ENCODE measurements at regions not wholly inside any gene's neighbourhood (a gene's known extent, or its start where the extent isn't known, plus 50 kb on each side); places are given as distances from the start of the nearest gene placed in this dataset.
"Not testable (repeated sequence)": the region's sequence is repeated elsewhere in the genome, so short reads cannot be mapped to it uniquely, and the experiment has no call there.

- not testable (repeated sequence) for DNase-seq
These were observed 54.8 kb upstream of the ZNF717 start for GRCh38 chr3:75840160-75840559.

GRCh38 chr3:75850301-75851008 lies 65.1 kb upstream of the ZNF717 start:
- not testable (repeated sequence) for DNase-seq

- no peak for DNase-seq
These were observed 77.8 kb upstream of the ZNF717 start for GRCh38 chr3:75863130-75863529.

GRCh38 chr3:75863878-75864277 lies 78.5 kb upstream of the ZNF717 start:
- no peak for DNase-seq

- DNase-seq: not testable (repeated sequence)
These were observed 98.4 kb upstream of the ZNF717 start for GRCh38 chr3:75883719-75884118.

GRCh38 chr3:75886971-75887526 lies 101.7 kb upstream of the ZNF717 start:
- no peak for DNase-seq

GRCh38 chr3:75894234-75894633 lies 108.9 kb upstream of the ZNF717 start:
- no peak for DNase-seq

GRCh38 chr3:75896265-75896664 lies 110.9 kb upstream of the ZNF717 start:
- DNase-seq: no peak

- not testable (repeated sequence) for DNase-seq
These were observed 116.1 kb upstream of the ZNF717 start for GRCh38 chr3:75901446-75901845.

GRCh38 chr3:75906555-75907112 lies 121.3 kb upstream of the ZNF717 start:
- peak; percentile 64 for DNase-seq

GRCh38 chr3:75913800-75914350 lies 128.5 kb upstream of the ZNF717 start:
- no peak for DNase-seq

- not testable (repeated sequence) for DNase-seq
These were observed 129.4 kb upstream of the ZNF717 start for GRCh38 chr3:75914741-75915140.

GRCh38 chr3:75938921-75939320 lies 153.6 kb upstream of the ZNF717 start:
- DNase-seq: no peak

GRCh38 chr3:75951941-75952340 lies 166.6 kb upstream of the ZNF717 start:
- no peak for DNase-seq

- not testable (repeated sequence) for DNase-seq
These were observed 174.7 kb upstream of the ZNF717 start for GRCh38 chr3:75960031-75960430.

GRCh38 chr3:75962054-75962453 lies 176.7 kb upstream of the ZNF717 start:
- DNase-seq: not testable (repeated sequence)

GRCh38 chr3:75967071-75967470 lies 181.7 kb upstream of the ZNF717 start:
- DNase-seq: no peak

GRCh38 chr3:75978686-75979085 lies 193.3 kb upstream of the ZNF717 start:
- DNase-seq: no peak

- no peak for DNase-seq
These were observed 196.1 kb upstream of the ZNF717 start for GRCh38 chr3:75981401-75981800.

- DNase-seq: no peak
These were observed 196.8 kb upstream of the ZNF717 start for GRCh38 chr3:75982151-75982550.

- DNase-seq: no peak
These were observed 197.8 kb upstream of the ZNF717 start for GRCh38 chr3:75983111-75983510.

GRCh38 chr3:75983609-75984290 lies 198.4 kb upstream of the ZNF717 start:
- DNase-seq: no peak

GRCh38 chr3:75985432-75985831 lies 200.1 kb upstream of the ZNF717 start:
- DNase-seq: no peak

GRCh38 chr3:76010252-76010651 lies 224.9 kb upstream of the ZNF717 start:
- peak; percentile 66 for DNase-seq
